Stimulated activated naive CD8-positive, alpha-beta T cell treated with anti-CD3 and anti-CD28 coated beads, Interleukin-15, amount 100 ng/mL, for 72 hours (primary cell): ENCODE measurements at regions not wholly inside any gene's neighbourhood (a gene's known extent, or its start where the extent isn't known, plus 50 kb on each side); places are given as distances from the start of the nearest gene placed in this dataset.
A peak's percentile ranks its signal among the peaks of the same experiment; 100 is the strongest.

Source experiments
- ATAC-seq: fragments of 150-1000 bp; cut with Tn5 transposase; 2 replicates; pipeline ENCODE4 v1.10.0; 2021; ENCODE audit warnings: mild to moderate bottlenecking, moderate library complexity
- DNase-seq, 2 donors: peaks; one replicate each; pipeline ENCODE4 v3.0.0; 2021 to 2022
- H3K27ac Mint-ChIP-seq, 2 donors: one replicate each; pipeline ENCODE4 v1.8.0; 2022; ENCODE audit warnings: mild to moderate bottlenecking in 2 of 2, mixed read lengths in 2 of 2, moderate library complexity in 2 of 2
- H3K27me3 Mint-ChIP-seq: one replicate; pipeline ENCODE4 v1.8.0; 2022; ENCODE audit warnings: mixed read lengths
- H3K4me1 Mint-ChIP-seq: one replicate; pipeline ENCODE4 v1.8.0; 2022; ENCODE audit warnings: mild to moderate bottlenecking, mixed read lengths
- H3K4me3 Mint-ChIP-seq, 2 donors: one replicate each; pipeline ENCODE4 v1.8.0; 2022; ENCODE audit warnings: mild to moderate bottlenecking in 2 of 2, mixed read lengths in 2 of 2, moderate library complexity in 1 of 2
- H3K9me3 Mint-ChIP-seq, 2 donors: one replicate each; pipeline ENCODE4 v1.8.0; 2022; ENCODE audit warnings: mixed read lengths in 2 of 2

- H3K27me3 Mint-ChIP-seq, result peaks cover 32% of the 10 kb centered on the region
- DNase-seq, result no peak
- H3K4me3 Mint-ChIP-seq, result no peak overlapping the region
- no peaks in the 10 kb centered on the region for H3K9me3 Mint-ChIP-seq
- ATAC-seq, result no peak
- peaks cover 25% of the 10 kb centered on the region for H3K4me1 Mint-ChIP-seq
- no peak overlapping the region for H3K27ac Mint-ChIP-seq
Observed at GRCh38 chrX:2587146-2587545, 86.4 kb upstream of the DHRSX start.

- H3K27ac Mint-ChIP-seq, result peak overlapping the region in 1 of 2 donors; percentile 29
- H3K27me3 Mint-ChIP-seq, result peaks cover 49% of the 10 kb centered on the region
- H3K4me3 Mint-ChIP-seq, result peak overlapping the region in 1 of 2 donors; percentile 70
- H3K9me3 Mint-ChIP-seq, result no peaks in the 10 kb centered on the region
- peaks cover 23% of the 10 kb centered on the region for H3K4me1 Mint-ChIP-seq
- DNase-seq (no peak), ATAC-seq (no peak)
Observed at GRCh38 chrX:2585158-2585470, 84.3 kb upstream of the DHRSX start.

- H3K27me3 Mint-ChIP-seq, result peaks cover 52% of the 10 kb centered on the region
- H3K9me3 Mint-ChIP-seq, result no peaks in the 10 kb centered on the region
- DNase-seq (no peak), ATAC-seq (peak; percentile 51)
- peaks cover 24% of the 10 kb centered on the region for H3K4me1 Mint-ChIP-seq
- H3K27ac Mint-ChIP-seq, result peak overlapping the region; percentile 29 to 88
- H3K4me3 Mint-ChIP-seq, result peak overlapping the region; percentile 70 to 81
Observed at GRCh38 chrX:2584251-2585157, 83.7 kb upstream of the DHRSX start.

DNA sequence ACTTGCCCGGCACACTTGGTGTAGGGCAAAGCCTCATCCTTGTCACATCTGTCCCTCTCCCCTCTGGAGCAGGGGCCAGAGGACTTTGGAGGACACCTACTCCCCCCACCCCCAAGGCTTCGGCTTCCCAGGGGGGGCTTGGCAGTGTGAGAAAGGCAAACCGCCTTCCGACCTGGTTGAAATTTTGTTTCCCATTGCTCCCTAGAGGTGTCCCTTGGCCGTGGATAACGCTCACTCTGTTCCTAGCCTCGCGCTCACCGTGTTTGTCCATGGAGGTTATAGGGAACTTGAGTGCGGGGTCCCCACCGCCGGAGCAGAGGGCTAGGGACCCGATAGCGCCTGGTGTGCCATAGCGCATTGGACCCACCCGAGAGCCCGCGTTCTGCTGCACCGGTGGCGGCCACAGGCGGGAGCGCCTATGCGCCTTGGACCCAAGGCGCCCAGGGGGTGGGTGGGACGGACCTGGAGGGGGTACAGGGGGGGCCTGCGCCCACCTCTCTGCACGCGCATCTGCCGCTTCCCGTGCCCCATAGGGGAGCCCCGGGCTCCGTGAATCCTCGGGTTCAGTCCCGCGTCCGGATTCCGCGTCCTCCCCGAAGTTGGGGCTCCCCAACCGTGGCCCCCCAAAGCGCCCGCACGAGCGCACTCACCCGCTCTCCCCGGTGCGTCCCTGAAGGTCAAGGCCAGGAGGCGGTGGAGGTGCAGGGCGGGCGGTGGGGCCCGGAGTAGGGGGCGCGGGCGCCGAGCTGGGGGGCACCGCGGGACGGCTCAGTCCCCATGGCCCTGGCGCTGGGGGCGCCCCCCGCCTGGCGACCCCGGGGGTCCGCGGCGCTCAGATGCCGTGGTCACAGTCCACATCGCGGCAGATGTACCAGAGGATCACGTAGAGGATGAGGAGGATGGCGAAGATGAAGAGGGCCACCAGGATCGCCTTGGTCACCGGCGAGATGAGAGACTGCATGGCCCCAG is 82.7 kb upstream of the DHRSX start:
- no peaks in the 10 kb centered on the region for H3K9me3 Mint-ChIP-seq
- no peak for DNase-seq
- peak overlapping the region in 1 of 2 donors; percentile 54 for H3K27ac Mint-ChIP-seq
- H3K4me3 Mint-ChIP-seq, result peak overlapping the region; percentile 48 to 53
- H3K4me1 Mint-ChIP-seq, result peaks cover 33% of the 10 kb centered on the region
- peak; percentile 49 for ATAC-seq
- peaks cover 63% of the 10 kb centered on the region for H3K27me3 Mint-ChIP-seq

- ATAC-seq, result no peak
- Mint-ChIP-seq H3K27me3 (peaks cover 68% of the 10 kb centered on the region), H3K4me3 (no peak overlapping the region), H3K4me1 (peaks cover 40% of the 10 kb centered on the region), H3K27ac (no peak overlapping the region), H3K9me3 (no peaks in the 10 kb centered on the region)
- no peak for DNase-seq
Observed at GRCh38 chrX:2582667-2583066, 81.9 kb upstream of the DHRSX start.

- Mint-ChIP-seq H3K27ac (no peak overlapping the region), H3K4me3 (no peak overlapping the region), H3K9me3 (no peaks in the 10 kb centered on the region), H3K27me3 (peaks cover 68% of the 10 kb centered on the region), H3K4me1 (peaks cover 33% of the 10 kb centered on the region)
- no peak for ATAC-seq
- DNase-seq, result no peak
Observed at GRCh38 chrX:2581296-2581695, 80.5 kb upstream of the DHRSX start.

DNA sequence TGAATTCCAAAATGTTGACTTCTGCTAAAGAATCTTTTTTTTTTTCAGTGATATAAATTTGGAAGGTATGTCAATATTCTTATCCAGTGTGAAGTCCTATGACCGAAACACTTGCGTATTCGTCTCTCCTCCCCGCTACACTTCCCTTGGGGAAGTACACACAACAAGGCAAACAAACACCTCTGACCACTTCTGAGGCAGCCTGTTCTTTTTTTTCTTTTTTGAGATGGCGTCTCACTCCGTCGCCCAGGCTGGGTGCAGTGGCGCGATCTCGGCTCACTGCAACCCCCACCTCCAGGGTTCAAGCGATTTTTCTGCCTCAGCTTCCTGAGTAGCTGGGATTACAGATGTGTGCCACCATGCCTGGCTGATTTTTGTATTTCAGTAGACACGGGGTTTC is 78.1 kb upstream of the DHRSX start:
- Mint-ChIP-seq H3K27me3 (peaks cover 53% of the 10 kb centered on the region), H3K27ac (peak overlapping the region in 1 of 2 donors; percentile 45), H3K4me1 (peaks cover 27% of the 10 kb centered on the region), H3K9me3 (no peaks in the 10 kb centered on the region), H3K4me3 (no peak overlapping the region)
- DNase-seq, result no peak
- no peak for ATAC-seq

- Mint-ChIP-seq H3K4me3 (no peak overlapping the region), H3K27ac (no peak overlapping the region), H3K27me3 (peaks cover 44% of the 10 kb centered on the region), H3K9me3 (no peaks in the 10 kb centered on the region), H3K4me1 (peaks cover 20% of the 10 kb centered on the region)
- ATAC-seq (no peak), DNase-seq (no peak)
Observed at GRCh38 chrX:2577844-2578466, 77.2 kb upstream of the DHRSX start.

- Mint-ChIP-seq H3K27ac (no peak overlapping the region), H3K9me3 (no peaks in the 10 kb centered on the region), H3K4me3 (no peak overlapping the region), H3K4me1 (peaks cover 18% of the 10 kb centered on the region), H3K27me3 (peaks cover 33% of the 10 kb centered on the region)
- ATAC-seq (no peak), DNase-seq (no peak)
Observed at GRCh38 chrX:2576793-2577192, 76.0 kb upstream of the DHRSX start.

DNA sequence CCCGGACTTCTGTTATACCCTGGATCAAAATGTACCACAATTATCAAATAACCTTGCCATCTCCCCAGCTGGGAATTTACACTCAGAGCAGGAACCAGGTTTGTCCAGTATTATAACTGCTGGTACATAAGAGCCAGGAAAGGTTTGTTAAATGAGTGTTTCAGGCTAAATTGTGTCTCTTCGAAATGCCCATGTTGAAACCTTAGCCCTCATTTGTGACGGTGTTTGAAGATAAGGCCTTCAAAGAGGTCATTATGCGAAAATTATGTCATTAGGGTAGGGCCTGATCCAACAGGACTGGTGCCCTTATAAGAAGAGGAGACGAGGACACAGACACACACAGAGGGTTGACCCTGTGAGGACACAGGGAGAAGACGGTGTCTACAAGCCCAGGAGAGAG is 73.5 kb upstream of the DHRSX start:
- peaks cover 14% of the 10 kb centered on the region for H3K27me3 Mint-ChIP-seq
- peaks cover 14% of the 10 kb centered on the region for H3K4me1 Mint-ChIP-seq
- DNase-seq, result no peak
- peaks cover 4 to 6% of the 10 kb centered on the region in 2 donors for H3K9me3 Mint-ChIP-seq
- no peak overlapping the region for H3K4me3 Mint-ChIP-seq
- no peak overlapping the region for H3K27ac Mint-ChIP-seq
- ATAC-seq, result no peak

GRCh38 chrX:2572740-2573139 is 72.0 kb upstream of the DHRSX start:
- ATAC-seq (no peak), DNase-seq (no peak)
- Mint-ChIP-seq H3K27ac (no peak overlapping the region), H3K9me3 (peaks cover 7 to 12% of the 10 kb centered on the region in 2 donors), H3K4me3 (no peak overlapping the region), H3K4me1 (peaks cover 1% of the 10 kb centered on the region), H3K27me3 (no peaks in the 10 kb centered on the region)

- ATAC-seq (no peak), DNase-seq (no peak)
- Mint-ChIP-seq H3K27me3 (no peaks in the 10 kb centered on the region), H3K4me3 (no peak overlapping the region), H3K9me3 (peaks cover 7 to 12% of the 10 kb centered on the region in 2 donors), H3K27ac (no peak overlapping the region), H3K4me1 (no peaks in the 10 kb centered on the region)
Observed at GRCh38 chrX:2568125-2568524, 67.3 kb upstream of the DHRSX start.

GRCh38 chrX:2566055-2566454 is 65.3 kb upstream of the DHRSX start:
- no peak for ATAC-seq
- Mint-ChIP-seq H3K4me3 (no peak overlapping the region), H3K27me3 (no peaks in the 10 kb centered on the region), H3K4me1 (no peaks in the 10 kb centered on the region), H3K27ac (no peak overlapping the region), H3K9me3 (peaks cover 7 to 12% of the 10 kb centered on the region in 2 donors)
- no peak for DNase-seq

- Mint-ChIP-seq H3K27me3 (peaks cover 8% of the 10 kb centered on the region), H3K4me3 (no peak overlapping the region)
Observed at GRCh38 chrX:2561456-2561855, 60.7 kb upstream of the DHRSX start.

GRCh38 chrX:2559124-2559523 is 58.3 kb upstream of the DHRSX start:
- ATAC-seq (no peak), DNase-seq (no peak)
- H3K27ac Mint-ChIP-seq, result no peak overlapping the region
- peaks cover 8% of the 10 kb centered on the region for H3K27me3 Mint-ChIP-seq
- H3K4me3 Mint-ChIP-seq, result no peak overlapping the region
- peaks cover 7 to 15% of the 10 kb centered on the region in 2 donors for H3K9me3 Mint-ChIP-seq
- H3K4me1 Mint-ChIP-seq, result no peaks in the 10 kb centered on the region

More at GRCh38 chrX:2561456-2561855, 60.7 kb upstream of the DHRSX start:
- H3K4me1 Mint-ChIP-seq, result no peaks in the 10 kb centered on the region
- no peak overlapping the region for H3K27ac Mint-ChIP-seq
- ATAC-seq, result no peak
- peaks cover 0 to 6% of the 10 kb centered on the region in 2 donors for H3K9me3 Mint-ChIP-seq
- no peak for DNase-seq
